Activated CD4-positive, alpha-beta T cell treated with anti-CD3 and anti-CD28 coated beads for 4 hours (primary cell): ENCODE measurements at regions not wholly inside any gene's neighbourhood (a gene's known extent, or its start where the extent isn't known, plus 50 kb on each side); places are given as distances from the start of the nearest gene placed in this dataset.

Experiments used
- DNase-seq, 2 donors: peaks; one replicate each; pipeline ENCODE4 v3.0.0-alpha.2; 2020

DNA sequence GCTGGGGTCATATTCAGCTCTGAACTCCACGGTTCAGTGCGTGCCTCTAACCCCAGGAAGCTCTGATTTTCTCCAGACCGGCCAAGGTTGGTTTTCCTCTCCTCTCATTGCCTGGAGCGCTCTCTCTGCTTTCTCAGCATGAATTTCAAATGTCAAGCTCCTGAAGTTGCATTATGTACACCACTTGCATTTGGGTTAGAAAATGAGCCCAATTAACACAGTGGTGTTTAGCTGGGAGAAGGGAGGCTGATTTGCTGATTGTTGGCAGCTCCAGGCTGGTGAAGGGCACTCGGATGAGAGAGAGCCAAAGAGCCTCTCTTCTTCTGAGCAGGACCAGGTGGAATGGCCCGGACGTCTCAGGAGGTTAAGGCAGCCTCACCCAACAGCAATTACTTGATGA is 570.9 kb downstream of the VRK1 start:
- no peak for DNase-seq

DNA sequence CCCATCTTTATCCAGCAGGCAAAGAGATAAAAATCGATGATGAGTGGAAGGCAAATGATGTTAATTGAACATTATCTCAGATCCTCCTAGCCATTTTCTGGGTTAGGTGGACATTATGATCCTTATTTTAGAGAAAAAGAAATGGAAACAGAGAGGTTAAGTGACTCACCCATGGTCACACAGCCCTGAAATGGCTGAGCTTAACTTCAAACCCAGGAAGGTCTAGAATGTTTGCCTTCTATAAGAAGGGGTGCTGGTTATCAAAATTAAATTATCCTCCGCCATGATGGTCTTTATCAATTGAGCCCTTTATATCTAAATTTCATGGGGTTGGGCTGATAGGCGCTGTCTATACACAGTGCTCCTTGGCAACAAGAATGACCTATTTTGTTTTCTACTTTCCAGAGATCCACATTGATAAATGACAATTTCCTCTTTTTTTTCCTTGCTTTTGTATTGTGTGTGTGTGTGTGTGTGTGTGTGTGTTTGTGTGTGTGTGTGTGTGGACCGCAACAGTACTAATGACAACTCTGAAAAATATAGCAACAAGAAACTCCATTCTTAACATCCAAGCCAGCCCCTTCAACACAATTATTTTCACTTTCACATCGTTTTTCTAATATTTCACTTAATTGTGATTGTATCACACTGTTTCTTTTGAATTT is 571.9 kb downstream of the VRK1 start:
- no peak for DNase-seq

DNA sequence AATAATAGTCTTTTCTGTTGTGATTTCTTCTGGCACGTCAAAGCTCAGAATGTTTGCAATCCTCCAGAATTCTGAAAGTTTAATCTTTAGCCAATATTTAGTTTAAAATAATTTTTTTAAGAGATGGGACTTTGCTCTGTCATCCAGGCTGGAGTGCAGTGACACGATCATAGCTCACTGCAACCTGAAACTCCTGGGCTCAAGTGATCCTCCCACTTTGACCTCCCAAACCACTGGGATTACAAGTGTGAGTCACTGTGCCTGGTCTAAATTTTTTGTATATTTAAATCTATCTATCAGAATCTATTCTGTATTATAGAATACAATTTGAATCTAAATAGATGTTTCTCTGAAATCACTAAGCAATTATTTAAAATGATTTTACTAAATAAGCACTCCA is 572.7 kb downstream of the VRK1 start:
- no peak for DNase-seq

- DNase-seq = no peak
Observed at GRCh38 chr14:97376310-97376709, 579.1 kb downstream of the VRK1 start.

DNA sequence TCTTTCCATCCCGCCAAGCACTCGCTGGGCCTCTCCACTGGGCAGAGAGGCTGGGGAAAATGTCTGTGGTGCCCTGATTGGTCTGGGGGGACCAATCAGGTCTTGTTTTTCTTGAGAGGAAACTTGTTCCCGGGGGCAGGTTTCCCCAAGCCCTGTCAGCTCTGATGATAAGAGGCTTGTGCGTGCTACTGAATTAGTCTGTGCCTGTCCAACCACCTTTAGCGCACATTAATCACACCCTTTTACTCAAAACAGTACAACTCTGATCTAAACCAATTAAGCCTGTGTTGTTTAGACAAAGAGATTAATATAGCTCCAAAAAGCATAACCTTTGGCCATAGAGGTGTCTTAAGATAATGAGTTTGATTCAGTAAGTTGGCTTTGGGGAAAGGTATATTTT is 580.4 kb downstream of the VRK1 start:
- no peak for DNase-seq

GRCh38 chr14:97379091-97379531 is 581.9 kb downstream of the VRK1 start:
- no peak for DNase-seq

DNA sequence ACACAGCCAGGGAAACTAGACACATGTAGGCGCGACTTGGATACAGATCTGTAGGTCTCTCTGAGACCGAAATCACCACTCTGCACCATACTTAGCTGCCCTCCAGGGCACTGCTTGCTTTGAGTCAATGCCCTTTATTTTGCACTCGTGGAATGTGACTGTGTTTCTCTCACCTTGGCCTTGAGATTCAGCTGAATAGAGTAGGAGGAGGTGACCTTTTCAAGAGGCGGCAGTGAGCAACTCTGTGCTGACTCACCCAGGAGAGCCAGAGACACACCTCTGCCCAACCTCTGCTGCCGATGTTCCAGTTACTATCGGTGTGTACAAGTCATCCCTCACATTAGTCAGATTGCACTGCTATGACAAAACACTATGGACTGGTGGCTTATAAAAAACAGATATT is 583.4 kb downstream of the VRK1 start:
- DNase-seq = peak; percentile 67 to 73

DNA sequence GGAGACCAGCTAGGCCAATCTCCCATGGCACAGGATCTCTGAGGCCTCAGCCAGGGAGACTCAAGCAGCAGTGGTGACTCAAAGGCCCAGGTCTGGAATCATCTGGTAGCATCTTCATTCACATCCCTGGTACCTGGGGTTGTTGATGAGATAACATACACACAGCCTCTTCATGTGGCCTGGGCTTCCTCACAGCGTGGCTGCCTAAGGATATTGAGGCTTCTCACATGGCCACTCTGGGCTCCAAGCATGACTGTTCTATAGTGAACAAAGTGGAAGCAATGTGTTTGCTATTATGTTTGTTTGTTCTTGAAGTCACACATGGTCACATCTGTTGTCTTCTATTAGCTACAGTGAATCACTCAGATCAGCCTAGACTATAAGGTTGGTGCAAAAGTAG is 584.1 kb downstream of the VRK1 start:
- no peak for DNase-seq

- no peak for DNase-seq
Observed at GRCh38 chr14:97382616-97383226, 585.5 kb downstream of the VRK1 start.

DNA sequence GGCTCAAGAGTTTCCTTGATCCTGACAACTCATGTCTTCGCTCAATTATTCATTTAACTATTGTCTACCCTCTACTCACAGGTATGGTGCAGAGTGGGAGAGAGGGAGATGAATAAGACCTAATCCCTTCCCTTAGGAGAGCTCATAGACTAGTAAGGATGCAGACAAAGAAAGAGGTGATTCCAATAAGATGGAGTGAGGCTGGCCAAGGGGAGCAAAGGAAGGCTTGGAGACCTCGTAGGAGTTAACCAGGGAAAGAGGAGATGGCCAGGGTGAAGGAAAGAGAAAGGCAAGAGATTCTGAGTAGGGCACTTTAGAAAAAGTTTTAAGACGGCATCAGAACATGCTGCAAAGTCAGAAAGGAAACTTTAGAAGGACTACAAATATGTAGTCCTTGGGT is 588.5 kb downstream of the VRK1 start:
- DNase-seq = no peak

DNA sequence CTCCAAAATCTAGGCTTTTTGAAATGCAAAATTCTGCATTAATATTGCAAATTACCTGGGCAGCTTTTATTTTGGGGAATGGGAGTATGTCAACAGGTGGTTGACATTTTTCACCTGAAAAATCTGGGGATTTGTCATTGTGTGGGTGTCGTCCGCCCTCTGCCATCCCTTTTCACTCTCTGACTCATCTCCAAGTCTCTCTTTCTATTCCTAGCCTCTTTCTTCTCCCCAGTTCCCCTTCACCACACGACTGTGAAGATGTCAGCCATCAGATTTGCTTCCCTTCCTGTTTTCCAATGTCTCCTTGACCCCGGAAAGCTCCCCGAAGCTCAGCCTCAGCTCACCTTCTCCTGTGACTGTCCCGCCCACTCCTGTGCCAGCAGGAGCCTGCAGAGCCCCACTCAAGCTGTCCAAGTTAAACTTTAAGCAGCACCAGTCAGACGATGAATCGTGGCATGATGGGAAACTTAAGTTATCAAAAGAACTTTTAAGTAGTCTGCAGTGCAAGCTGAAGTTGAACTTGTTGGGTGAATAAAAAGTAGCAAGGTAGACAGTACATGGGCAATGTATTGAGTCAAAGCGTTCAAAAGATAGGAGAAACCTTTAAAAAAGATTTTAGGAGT is 590.2 kb downstream of the VRK1 start:
- DNase-seq = no peak

DNA sequence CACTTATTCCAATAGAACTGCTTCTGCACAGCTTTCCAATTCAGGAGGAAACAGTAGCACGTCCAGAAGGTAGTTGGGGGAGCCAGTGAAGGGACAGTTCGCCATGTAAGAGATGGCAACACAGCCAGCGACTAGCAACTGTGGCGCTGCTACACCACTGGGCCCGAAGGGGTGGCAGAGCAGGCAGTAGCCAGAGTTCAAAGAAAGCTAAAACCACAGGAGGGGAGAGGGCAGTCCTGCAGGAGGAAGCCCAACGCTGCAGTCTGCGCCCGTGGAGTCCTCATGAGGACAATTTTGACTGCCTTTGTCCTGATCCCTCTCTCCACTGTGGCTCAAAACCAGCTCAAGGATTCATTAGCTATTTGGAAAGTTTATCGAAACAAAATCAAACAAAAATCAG is 591.2 kb downstream of the VRK1 start:
- no peak for DNase-seq

DNA sequence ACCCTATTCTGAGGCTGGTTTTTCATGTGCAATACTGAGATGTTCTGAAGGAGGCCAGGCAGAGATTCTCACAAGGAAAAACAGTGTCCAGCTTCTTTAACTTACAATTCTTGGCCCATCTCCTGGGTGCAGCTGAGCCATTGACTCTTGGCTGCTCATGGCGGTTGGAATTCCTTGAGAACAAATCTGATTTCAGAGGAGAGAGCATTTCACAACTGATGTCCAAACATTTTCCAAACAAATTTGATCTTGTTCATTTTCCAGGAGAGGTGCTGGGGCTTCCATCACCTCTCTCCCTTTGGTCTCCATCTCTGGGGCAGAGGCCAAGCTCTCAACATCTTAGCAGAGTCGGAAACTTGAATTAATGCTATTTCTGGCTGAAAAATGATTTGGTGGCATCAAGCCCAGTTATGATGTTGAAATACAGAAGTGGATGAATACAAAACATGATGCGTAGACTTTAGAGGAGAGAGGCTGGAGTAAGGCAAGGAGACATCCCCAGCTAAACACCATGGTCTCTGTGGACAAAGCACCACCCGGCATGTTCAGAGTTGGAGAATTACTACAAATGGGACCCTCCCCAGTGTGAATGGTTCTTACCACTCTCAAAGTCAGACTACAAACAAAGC is 593.0 kb downstream of the VRK1 start:
- no peak for DNase-seq

DNA sequence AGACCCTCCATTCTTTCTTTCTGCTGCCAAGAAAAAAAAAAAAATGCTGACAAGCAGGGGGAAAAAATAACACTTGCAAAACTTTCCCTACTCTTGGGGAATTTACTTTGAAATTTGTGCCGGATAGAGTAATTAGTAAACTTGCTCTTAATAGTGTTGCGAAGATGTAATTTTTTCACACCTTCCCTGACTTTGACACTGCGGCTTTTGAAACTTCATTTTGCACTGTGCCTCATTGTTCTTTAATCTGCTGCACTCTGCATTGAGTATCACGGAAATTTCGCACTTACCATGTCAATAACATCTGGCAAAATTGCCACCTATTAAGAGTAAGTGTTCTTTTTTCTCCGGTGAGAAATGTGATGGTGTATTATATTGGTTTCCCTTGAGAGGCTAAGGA is 596.1 kb downstream of the VRK1 start:
- DNase-seq = no peak

- DNase-seq = no peak
Observed at GRCh38 chr14:97395068-97395467, 597.9 kb downstream of the VRK1 start.

DNA sequence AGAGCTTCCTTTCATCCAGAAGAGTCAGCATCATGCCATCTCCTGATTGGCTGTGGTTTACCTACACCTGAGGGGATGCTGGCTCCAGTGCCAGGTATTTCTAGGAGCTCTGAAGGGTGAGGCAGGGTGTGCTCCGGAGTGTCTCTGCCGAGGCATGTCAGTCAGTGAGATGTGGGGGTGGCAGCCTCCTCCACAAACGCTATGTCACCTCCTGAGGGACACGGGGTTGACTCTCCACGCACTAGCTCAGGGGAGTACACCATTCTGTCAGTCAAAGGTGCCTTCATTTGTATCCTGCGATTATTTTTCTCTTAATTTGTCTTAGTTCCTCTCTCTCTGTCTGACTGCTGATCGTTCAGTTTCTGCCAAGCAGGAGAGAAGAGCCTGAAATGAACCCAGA is 604.5 kb downstream of the VRK1 start:
- no peak for DNase-seq

- DNase-seq = no peak
Observed at GRCh38 chr14:97402279-97402678, 605.1 kb downstream of the VRK1 start.

GRCh38 chr14:97407701-97408407 is 610.7 kb downstream of the VRK1 start:
- no peak for DNase-seq

GRCh38 chr14:97408503-97408902 is 611.3 kb downstream of the VRK1 start:
- DNase-seq = no peak

- DNase-seq = peak; percentile 27 to 40
Observed at GRCh38 chr14:97408937-97409815, 612.0 kb downstream of the VRK1 start.

- no peak for DNase-seq
Observed at GRCh38 chr14:97410667-97411620, 613.8 kb downstream of the VRK1 start.
